Pons (tissue), 1 donor: ENCODE measurements at regions not wholly inside any gene's neighbourhood (a gene's known extent, or its start where the extent isn't known, plus 50 kb on each side); places are given as distances from the start of the nearest gene placed in this dataset.
A peak's percentile ranks its signal among the peaks of the same experiment; 100 is the strongest.

ENCODE experiments used
- DNase-seq: peaks from one replicate; pipeline ENCODE4 v3.0.0-alpha.2; 2016; ENCODE audit warnings: low spot score

- DNase-seq: no peak
Measured at GRCh38 chr11:80598905-80599304, 1158.1 kb upstream of the TENM4 start.

DNA sequence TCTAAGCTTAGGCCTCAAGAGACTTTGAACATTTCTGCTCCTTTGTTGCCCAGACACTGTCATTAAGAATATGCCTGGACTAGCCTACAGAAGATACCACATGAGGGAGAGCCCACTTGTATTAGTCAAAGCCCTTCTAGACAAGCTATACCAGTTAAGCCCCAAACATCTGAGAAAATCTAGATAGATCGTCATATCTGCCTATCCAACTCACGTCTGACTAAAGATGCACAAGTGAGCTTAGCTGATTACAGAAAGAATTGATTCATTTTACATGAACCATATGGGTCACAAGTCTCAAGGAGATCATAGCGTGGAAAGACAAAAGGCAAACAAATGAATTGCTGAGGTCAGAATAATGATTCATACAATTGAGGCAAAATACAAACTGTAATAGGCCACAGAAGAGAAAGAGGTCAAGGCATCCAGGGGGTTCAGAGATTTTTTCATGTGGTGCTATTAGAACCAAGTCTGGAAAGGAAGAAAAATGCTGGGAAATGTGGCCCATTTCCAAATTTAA, 1155.5 kb upstream of the TENM4 start:
- DNase-seq: no peak

- no peak for DNase-seq
Measured at GRCh38 chr11:80595011-80595410, 1154.2 kb upstream of the TENM4 start.

DNA sequence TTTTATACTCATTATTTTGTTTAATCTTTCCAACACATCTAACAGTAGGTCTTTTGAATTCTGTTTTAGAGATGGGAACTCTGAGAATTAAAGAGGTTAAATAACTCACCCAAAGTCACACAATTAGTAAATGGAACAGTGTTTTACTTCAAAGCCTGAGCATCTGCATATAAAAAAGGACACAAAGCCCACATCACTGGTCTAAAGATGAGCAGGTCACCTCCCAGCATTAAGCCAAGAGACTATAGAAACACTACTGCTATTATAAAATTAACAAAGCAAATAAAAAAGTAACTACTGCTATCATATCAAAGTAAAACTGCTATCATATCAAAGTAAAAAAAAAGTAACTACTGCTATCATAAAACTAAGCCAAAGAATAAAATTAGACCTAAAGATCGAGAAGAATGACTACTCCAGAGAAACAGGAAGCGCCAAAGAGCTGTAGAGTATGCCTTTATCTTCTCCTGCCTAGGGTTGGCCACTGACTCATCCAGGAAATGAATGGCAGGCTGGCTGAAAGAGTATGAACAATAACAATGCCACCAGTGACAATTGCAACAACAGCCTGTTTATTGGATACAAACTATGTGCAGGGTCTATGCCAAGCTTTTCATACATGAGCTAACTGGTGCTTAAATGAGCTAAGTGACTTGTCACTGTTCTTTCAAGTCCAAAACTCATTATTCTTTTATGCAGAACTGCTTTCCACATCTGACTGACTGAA, 1153.0 kb upstream of the TENM4 start:
- DNase-seq: peak; percentile 97

DNA sequence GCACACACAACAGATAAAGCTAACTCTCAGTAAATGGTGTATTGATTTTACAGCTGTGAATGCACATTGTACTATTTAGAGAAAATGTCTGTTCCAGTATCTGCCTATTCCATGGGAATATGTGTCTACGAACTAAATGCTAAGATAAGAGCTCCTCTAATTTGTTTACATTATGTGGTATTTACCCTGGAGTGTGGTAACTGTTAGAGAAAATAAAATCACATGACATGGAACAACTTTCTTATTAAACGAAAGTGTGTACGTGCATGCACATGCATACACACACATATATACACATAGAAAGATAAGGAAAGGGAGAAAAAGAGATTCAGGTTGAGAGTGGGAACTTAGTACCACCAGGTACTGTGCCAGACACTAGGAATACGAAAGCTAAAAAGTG, 1151.7 kb upstream of the TENM4 start:
- DNase-seq: no peak

GRCh38 chr11:80587906-80588305, 1147.1 kb upstream of the TENM4 start:
- DNase-seq: no peak

- DNase-seq: no peak
Measured at GRCh38 chr11:80586464-80586863, 1145.6 kb upstream of the TENM4 start.

DNA sequence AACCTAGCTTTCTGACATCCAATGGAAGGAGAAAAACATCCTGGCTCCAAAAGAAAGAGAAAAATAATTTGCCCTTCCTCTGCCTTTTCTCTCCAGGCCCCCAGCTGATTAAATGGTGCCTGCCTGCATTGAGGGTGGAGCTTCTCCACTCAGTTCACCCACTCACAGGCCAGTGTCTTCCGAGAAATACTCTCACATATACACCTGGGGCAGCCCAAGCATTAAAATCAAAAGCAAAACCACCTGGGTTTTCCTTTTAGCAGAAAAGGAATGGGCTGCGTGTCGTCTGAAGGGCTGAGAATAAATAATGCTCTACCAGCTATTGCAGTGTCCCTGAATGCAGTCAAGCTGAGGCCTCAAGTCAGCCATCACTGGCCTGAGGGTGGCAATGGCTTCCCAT, 1143.8 kb upstream of the TENM4 start:
- no peak for DNase-seq

- DNase-seq: no peak
Measured at GRCh38 chr11:80569832-80570231, 1129.0 kb upstream of the TENM4 start.

DNA sequence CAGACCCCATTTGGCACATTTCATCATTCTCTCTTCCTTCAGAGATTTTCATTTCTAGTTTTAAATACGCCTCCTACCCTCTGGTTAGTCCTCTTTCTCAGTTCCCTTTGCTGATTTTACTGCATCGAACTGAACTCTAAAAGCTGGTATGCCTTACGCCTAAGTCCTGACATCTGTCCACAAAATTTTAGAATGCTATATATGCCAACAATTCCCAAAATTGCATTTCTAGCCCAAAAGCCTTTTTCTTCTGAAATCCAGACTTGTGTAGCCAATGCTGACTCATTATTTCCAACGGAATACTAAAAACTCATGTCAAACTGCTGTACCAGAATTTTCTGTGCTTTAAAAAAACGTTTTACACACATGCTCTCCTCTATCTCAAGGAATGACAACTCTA, 1124.4 kb upstream of the TENM4 start:
- no peak for DNase-seq

GRCh38 chr11:80562523-80563125, 1121.8 kb upstream of the TENM4 start:
- no peak for DNase-seq

DNA sequence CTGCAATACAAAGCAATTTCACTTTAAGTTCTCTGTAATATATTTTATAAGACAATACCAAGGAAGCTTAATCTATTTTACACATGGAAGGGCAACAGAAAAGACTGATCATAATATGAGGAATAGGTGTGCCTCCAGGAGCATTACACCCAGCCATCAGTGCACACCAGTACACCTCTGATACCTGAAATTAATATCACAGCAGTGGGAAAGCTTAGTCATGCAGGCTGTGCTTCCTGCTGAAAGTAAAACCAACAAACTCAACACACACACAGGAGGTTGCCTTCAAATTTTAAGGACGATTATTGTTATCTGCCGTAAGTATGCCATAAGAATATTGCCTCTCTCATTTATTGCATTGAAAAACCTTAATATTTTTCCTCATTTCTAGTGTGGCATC, 1119.1 kb upstream of the TENM4 start:
- no peak for DNase-seq

- no peak for DNase-seq
Measured at GRCh38 chr11:80553565-80553964, 1112.7 kb upstream of the TENM4 start.

DNA sequence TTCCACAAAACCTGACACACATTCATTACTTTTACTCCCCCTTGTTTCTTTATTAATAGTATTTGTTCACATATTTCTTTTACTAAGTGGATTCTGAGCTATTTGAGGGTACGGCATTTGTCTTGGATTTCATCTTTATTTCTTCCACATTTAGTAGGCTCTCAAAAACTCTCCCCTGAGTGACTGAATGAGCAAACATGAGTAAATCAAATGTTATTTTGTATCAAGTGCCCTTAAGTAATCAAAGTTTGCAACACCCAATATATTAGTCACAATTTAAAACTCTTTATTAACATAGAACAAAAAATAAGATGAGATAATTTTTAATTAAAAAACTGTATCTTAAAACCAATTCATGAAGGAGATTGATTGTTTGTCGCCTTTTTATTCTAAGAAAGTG, 1101.9 kb upstream of the TENM4 start:
- DNase-seq: no peak

DNA sequence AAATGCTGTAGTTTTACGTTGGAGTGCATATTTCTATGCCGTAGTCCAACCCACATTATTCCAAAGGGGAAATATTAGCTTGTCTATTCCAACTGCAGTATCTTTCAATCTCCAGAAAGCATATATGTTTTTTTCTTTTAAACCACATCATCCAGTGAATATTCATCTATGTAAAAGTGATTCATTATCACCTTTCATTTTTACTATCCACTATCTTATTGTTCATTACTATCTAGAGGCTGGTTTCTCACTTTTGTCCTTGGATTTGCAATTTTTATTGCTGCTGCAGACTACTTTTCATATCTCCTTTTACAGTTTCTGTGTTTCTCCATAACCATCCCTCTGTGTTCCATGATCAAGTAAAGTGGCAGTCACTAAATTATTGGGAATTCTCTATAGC, 1097.2 kb upstream of the TENM4 start:
- DNase-seq: no peak

GRCh38 chr11:80533463-80533862, 1092.6 kb upstream of the TENM4 start:
- no peak for DNase-seq

DNA sequence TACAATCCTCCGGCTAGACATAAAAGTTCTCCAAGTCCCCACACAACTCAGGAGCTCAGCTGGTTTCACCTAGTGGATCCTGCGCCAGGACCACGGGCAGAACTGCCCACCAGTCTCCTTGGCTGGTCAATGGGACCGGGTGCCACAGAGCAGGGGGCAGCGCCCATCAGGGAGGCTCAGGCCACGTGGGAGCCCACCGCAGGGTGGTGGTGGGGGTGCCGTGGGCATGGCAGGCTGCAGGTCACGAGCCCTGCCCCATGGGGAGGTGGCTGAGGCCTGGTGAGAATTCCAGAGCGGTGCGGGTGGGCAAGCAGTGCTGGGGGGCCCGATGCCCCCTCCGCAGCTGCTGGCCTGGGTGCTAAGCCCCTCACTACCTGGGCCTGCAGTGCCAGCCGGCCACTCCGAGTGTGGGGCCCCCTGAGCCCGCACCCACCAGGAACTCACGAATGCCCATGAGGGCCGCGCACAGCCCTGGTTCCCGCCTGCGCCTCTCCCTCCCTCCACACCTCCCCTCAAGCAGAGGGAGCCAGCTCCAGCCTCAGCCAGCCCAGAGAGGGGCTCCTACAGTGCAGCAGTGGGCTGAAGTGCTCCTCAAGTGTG, 1091.9 kb upstream of the TENM4 start:
- no peak for DNase-seq

- DNase-seq: no peak
Measured at GRCh38 chr11:80529726-80530125, 1088.9 kb upstream of the TENM4 start.

DNA sequence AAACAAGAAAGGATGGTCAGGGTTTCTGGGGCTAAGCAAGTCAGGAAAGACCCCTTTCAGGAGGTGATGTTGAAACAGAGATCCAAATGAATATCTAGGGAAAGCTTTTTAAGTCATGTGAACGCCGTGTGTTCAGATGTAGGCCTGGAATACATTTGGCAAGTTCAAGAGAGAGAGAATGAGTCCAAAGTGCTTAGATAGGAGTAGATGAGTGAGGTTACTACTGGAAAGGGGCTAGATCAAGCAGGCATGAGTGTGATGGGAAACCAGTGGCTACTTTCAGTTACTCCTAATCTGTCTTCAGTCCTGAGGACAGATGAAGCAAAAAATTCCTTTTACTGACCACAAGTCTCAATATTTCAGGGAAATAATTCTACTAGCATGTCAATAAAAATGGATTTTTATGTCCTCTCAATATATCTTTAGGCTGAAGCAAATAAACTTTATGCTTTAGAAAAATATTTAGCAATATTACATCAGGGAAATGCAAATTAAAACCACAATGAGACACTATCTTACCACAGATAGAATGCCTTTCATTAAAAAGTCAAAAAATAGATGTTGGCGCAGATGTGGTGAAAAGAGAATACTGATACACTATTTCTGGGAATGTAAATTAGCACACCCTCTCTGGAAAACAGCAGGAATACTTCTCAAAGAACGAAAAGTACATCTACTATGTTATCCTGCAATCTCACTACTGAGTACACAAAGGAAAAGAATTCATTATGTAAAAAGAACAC, 1085.0 kb upstream of the TENM4 start:
- DNase-seq: no peak

GRCh38 chr11:80524349-80524748, 1083.5 kb upstream of the TENM4 start:
- DNase-seq: no peak

- DNase-seq: no peak
Measured at GRCh38 chr11:80523057-80523456, 1082.2 kb upstream of the TENM4 start.

- no peak for DNase-seq
Measured at GRCh38 chr11:80521592-80521991, 1080.8 kb upstream of the TENM4 start.

- DNase-seq: no peak
Measured at GRCh38 chr11:80520507-80520887, 1079.7 kb upstream of the TENM4 start.
